GM12891 (cell line): ENCODE measurements at regions not wholly inside any gene's neighbourhood (a gene's known extent, or its start where the extent isn't known, plus 50 kb on each side); places are given as distances from the start of the nearest gene placed in this dataset.

Source experiments
- POLR2A ChIP-seq: IDR thresholded peaks from 2 replicates; pipeline ENCODE4 v1.6.1; 2011; ENCODE audit warnings: low read depth, low read length, control low read depth
- POLR2AphosphoS5 ChIP-seq: IDR thresholded peaks from 2 replicates; pipeline ENCODE4 v1.6.1; 2011; ENCODE audit warnings: low read depth, low read length, control low read depth

DNA sequence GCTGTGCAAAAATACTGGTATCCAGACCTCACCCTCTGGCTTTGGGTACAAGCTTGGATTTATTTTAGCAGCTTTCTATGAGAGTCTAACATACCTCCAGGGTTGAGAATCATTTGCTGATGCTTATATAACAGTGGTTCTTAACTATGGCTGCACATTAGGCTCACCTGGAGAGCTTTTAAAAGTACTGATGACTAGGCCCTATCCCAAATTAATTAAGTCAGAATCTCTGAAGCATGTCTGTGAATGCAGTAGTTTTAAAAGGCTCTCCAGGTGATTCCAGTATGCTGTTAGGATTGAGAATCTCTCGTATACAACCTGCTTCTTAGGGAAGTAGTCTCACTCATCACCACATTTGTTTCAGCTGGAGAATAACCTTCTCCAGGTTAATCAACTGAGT lies 99.2 kb downstream of the PDHA2 start:
- TF ChIP-seq POLR2AphosphoS5 (no peak), POLR2A (no peak)
